ENCODE measurements at regions not wholly inside any gene's neighbourhood (a gene's known extent, or its start where the extent isn't known, plus 50 kb on each side); places are given as distances from the start of the nearest gene placed in this dataset.
"Not testable (repeated sequence)": the region's sequence is repeated elsewhere in the genome, so short reads cannot be mapped to it uniquely, and the experiment has no call there.

GRCh38 chr15:20280933-20281463 is 260.6 kb downstream of the GOLGA6L6 start:
- DNase-seq (ENCODE audit: low read depth) = no peak
- H3K4me3 ChIP-seq (ENCODE audit: low read depth, low read length) = no peak overlapping the region
- no peak for TF ChIP-seq CTCF (IDR thresholded peaks at IDR 0.05; ENCODE audit: low read depth, low read length, missing control alignments)

- H3K4me3 ChIP-seq (ENCODE audit: low read depth, low read length); DNase-seq (ENCODE audit: low read depth): not testable (repeated sequence)
Measured at GRCh38 chr15:20280141-20280932, 261.3 kb downstream of the GOLGA6L6 start.

- DNase-seq (ENCODE audit: low read depth); H3K4me3 ChIP-seq (ENCODE audit: low read depth, low read length): not testable (repeated sequence)
Measured at GRCh38 chr15:20279056-20279455, 262.5 kb downstream of the GOLGA6L6 start.

DNA sequence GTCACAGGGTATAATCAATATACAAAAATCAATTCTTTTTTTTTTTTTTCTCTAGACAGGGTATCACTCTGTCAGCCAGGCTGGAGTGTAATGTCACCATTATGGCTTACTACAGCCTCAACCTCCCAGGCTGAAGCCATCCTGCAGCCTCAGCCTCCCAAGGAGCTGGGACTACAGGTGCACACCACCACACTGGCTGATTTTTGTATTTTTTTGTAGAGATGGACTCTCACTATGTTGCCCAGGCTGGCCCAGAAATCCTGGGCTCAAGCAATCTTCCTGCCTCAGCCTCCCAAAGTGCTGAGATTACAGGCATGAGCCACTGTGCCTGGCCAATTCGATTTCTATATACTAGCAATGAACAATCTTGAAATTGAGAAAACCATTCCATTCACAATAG is 263.2 kb downstream of the GOLGA6L6 start:
- not testable (repeated sequence) for DNase-seq (ENCODE audit: low read depth); H3K4me3 ChIP-seq (ENCODE audit: low read depth, low read length)

GRCh38 chr15:20277451-20277850 is 264.1 kb downstream of the GOLGA6L6 start:
- DNase-seq (ENCODE audit: low read depth); H3K4me3 ChIP-seq (ENCODE audit: low read depth, low read length): not testable (repeated sequence)

DNA sequence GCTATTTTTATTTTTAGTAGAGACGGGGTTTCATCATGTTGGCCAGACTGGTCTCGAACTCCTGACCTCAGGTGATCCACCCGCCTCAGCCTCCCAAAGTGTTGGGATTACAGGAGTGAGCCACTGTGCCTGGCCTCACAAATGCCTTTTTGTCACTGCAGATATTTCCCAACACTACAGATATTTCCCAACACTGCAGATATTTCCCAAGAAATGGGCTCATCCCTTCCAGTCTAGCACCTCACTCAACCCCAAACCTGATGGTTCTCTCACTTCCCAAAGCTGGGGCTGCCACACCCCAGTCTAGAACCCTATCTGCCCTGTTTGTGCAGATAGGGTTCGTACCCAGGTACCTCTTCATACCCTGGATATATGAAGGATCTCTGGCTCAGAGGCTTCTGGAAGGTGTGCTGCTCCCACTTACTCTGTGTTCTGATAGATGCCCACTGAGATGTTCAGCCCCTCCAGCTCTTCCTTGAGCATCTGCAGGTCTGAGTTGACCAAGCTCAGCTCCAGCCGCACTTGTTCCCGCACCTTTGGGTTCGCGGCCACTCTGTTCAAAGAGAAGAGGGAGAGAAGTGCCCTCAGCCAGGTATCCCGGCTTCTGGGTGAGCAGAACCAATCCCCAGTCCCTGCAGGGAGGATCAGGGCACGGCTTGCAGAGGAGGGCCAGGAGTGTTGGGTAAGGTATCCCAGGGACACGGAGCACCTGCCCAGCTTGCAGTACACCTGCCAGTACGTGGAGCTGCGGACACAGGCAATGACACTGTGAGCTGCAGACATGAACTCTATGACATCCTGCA is 265.1 kb downstream of the GOLGA6L6 start:
- DNase-seq (ENCODE audit: low read depth); H3K4me3 ChIP-seq (ENCODE audit: low read depth, low read length): not testable (repeated sequence)

- H3K4me3 ChIP-seq (ENCODE audit: low read depth, low read length); DNase-seq (ENCODE audit: low read depth): not testable (repeated sequence)
Measured at GRCh38 chr15:20275373-20275967, 266.1 kb downstream of the GOLGA6L6 start.

- TF ChIP-seq CTCF (IDR thresholded peaks at IDR 0.05; ENCODE audit: low read depth, low read length, missing control alignments) = no peak
- DNase-seq (ENCODE audit: low read depth) = no peak
- no peak overlapping the region for H3K4me3 ChIP-seq (ENCODE audit: low read depth, low read length)
Measured at GRCh38 chr15:20272422-20273184, 269.0 kb downstream of the GOLGA6L6 start.

GRCh38 chr15:20271647-20272046 is 270.0 kb downstream of the GOLGA6L6 start:
- H3K4me3 ChIP-seq (ENCODE audit: low read depth, low read length) = no peak overlapping the region
- DNase-seq (ENCODE audit: low read depth) = no peak
- TF ChIP-seq CTCF (IDR thresholded peaks at IDR 0.05; ENCODE audit: low read depth, low read length, missing control alignments) = no peak

DNA sequence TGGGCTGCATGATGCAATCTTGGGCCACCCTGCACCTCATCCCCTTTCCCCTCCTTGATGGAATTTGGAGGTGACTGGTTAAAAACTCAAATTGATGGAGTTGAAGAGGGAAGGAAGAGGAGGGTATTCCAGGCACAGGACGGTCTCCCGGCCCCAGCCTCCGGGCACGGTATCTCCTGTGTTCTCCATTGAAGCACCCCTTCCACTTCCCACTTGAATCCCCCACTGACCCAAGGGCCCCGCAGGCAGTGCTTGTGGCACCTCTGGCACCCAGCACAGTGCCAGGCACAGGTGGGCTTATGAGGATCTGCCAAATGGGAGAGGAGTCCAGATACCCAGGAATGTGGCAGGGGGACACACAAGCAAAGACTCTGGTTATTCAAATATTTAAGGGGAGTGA is 271.6 kb downstream of the GOLGA6L6 start:
- H3K4me3 ChIP-seq (ENCODE audit: low read depth, low read length); DNase-seq (ENCODE audit: low read depth): not testable (repeated sequence)

GRCh38 chr15:20267996-20268395 is 273.6 kb downstream of the GOLGA6L6 start:
- DNase-seq (ENCODE audit: low read depth) = not testable (repeated sequence)

GRCh38 chr15:20267051-20267730 is 274.4 kb downstream of the GOLGA6L6 start:
- not testable (repeated sequence) for H3K4me3 ChIP-seq (ENCODE audit: low read depth, low read length); DNase-seq (ENCODE audit: low read depth)

More at GRCh38 chr15:20267996-20268395, 273.6 kb downstream of the GOLGA6L6 start:
- H3K4me3 ChIP-seq (ENCODE audit: low read depth, low read length) = not testable (repeated sequence)

DNA sequence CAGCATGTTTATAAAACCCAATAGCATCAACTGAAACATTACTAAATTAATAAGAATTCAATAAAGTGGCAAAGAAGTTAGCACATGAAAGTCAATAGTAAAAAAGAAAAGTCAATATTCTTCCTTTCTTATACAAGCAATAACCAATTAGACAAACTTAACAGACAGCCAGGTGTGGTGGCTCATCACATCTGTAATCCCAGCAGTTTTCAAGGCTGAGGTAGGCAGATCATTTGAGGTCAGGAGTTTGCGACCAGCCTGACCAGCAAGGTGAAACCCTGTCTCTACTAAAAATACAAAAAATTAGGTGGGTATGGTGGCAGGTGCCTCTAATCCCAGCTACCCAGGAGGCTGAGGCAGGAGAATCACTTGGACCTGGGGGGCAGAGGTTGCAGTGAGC is 275.9 kb downstream of the GOLGA6L6 start:
- not testable (repeated sequence) for DNase-seq (ENCODE audit: low read depth); H3K4me3 ChIP-seq (ENCODE audit: low read depth, low read length)
